Fibroblast of skin of back (primary cell): ENCODE measurements at regions not wholly inside any gene's neighbourhood (a gene's known extent, or its start where the extent isn't known, plus 50 kb on each side); places are given as distances from the start of the nearest gene placed in this dataset.

Source experiments
- DNase-seq: peaks from one replicate; pipeline ENCODE4 v3.0.0-alpha.2; 2013

GRCh38 chr3:182699550-182700170 lies 93.6 kb upstream of the ATP11B start:
- DNase-seq: no peak

- no peak for DNase-seq
Measured at GRCh38 chr3:182702216-182702615, 91.1 kb upstream of the ATP11B start.

- DNase-seq: no peak
Measured at GRCh38 chr3:182703233-182703632, 90.1 kb upstream of the ATP11B start.

GRCh38 chr3:182704926-182705325 lies 88.4 kb upstream of the ATP11B start:
- DNase-seq: no peak

- no peak for DNase-seq
Measured at GRCh38 chr3:182708810-182709209, 84.5 kb upstream of the ATP11B start.

GRCh38 chr3:182709306-182709705 lies 84.0 kb upstream of the ATP11B start:
- no peak for DNase-seq

- peak; percentile 17 for DNase-seq
Measured at GRCh38 chr3:182710557-182711157, 82.6 kb upstream of the ATP11B start.

- DNase-seq: no peak
Measured at GRCh38 chr3:182711261-182711683, 82.0 kb upstream of the ATP11B start.

GRCh38 chr3:182711853-182712252 lies 81.5 kb upstream of the ATP11B start:
- no peak for DNase-seq

- no peak for DNase-seq
Measured at GRCh38 chr3:182713111-182713510, 80.2 kb upstream of the ATP11B start.

GRCh38 chr3:182713743-182714517 lies 79.4 kb upstream of the ATP11B start:
- peak; percentile 67 for DNase-seq

- DNase-seq: no peak
Measured at GRCh38 chr3:182715006-182715405, 78.3 kb upstream of the ATP11B start.

GRCh38 chr3:182716114-182716688 lies 77.1 kb upstream of the ATP11B start:
- no peak for DNase-seq

- no peak for DNase-seq
Measured at GRCh38 chr3:182717216-182717615, 76.1 kb upstream of the ATP11B start.

GRCh38 chr3:182722907-182723306 lies 70.4 kb upstream of the ATP11B start:
- peak; percentile 6 for DNase-seq

GRCh38 chr3:182723596-182723995 lies 69.7 kb upstream of the ATP11B start:
- DNase-seq: no peak

GRCh38 chr3:182725372-182726251 lies 67.7 kb upstream of the ATP11B start:
- DNase-seq: peak; percentile 34

GRCh38 chr3:182726258-182727142 lies 66.8 kb upstream of the ATP11B start:
- no peak for DNase-seq

GRCh38 chr3:182728238-182728637 lies 65.1 kb upstream of the ATP11B start:
- no peak for DNase-seq

GRCh38 chr3:182729903-182730674 lies 63.2 kb upstream of the ATP11B start:
- DNase-seq: no peak

GRCh38 chr3:182730675-182731042 lies 62.6 kb upstream of the ATP11B start:
- no peak for DNase-seq
